Epidermal melanocyte (primary cell): ENCODE measurements at regions not wholly inside any gene's neighbourhood (a gene's known extent, or its start where the extent isn't known, plus 50 kb on each side); places are given as distances from the start of the nearest gene placed in this dataset.

Experiments used
- DNase-seq: peaks from one replicate; pipeline ENCODE4 v3.0.0; 2011; ENCODE audit warnings: low spot score; ENCODE audit not compliant: insufficient read length

- no peak for DNase-seq
These were observed 63.8 kb upstream of the SSTR1 start for GRCh38 chr14:38143659-38144505.

- no peak for DNase-seq
These were observed 62.6 kb upstream of the SSTR1 start for GRCh38 chr14:38145142-38145541.

- no peak for DNase-seq
These were observed 57.6 kb upstream of the SSTR1 start for GRCh38 chr14:38150075-38150474.
